ENCODE measurements at regions not wholly inside any gene's neighbourhood (a gene's known extent, or its start where the extent isn't known, plus 50 kb on each side); places are given as distances from the start of the nearest gene placed in this dataset.

DNA sequence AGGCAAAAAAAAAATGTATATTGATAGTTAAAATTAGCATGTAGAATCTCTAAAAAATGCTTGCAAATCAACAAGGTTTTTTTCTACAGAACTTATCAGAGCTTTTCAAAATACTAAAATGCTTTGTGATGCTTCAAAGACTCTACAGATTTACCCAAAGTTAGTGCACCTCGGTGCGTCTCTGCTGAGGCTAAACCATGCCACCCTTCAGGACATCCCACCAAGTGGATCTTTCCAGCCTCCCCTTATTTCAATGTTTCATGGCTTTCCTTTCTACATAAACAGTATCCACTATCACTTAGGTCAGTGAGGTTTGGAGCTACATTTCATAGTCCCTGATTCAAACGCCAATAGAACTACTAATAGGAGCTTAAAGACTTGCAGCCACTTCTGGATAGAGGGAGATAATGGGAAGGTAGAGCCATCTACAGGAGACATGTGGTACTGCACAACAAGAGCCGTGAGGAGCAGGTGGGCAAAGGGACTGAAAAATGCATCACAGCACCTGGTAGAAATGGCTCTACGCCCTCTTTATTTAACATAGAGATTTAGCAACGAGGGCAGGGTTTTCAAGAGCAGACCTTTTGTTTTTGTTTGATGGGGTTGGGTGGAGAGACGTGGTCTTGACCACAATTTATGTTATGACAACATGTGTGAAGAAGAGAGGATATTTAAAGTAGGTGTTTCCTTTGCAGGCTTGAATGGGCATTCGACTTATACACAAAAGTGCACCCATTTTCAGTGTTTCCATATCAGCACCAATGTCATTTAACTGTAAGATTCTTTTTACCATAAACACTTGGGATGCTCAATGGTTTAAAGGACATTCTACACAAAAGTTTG lies 56.1 kb upstream of the SLC35G4 start:
- DNase-seq: peak; percentile 28

DNA sequence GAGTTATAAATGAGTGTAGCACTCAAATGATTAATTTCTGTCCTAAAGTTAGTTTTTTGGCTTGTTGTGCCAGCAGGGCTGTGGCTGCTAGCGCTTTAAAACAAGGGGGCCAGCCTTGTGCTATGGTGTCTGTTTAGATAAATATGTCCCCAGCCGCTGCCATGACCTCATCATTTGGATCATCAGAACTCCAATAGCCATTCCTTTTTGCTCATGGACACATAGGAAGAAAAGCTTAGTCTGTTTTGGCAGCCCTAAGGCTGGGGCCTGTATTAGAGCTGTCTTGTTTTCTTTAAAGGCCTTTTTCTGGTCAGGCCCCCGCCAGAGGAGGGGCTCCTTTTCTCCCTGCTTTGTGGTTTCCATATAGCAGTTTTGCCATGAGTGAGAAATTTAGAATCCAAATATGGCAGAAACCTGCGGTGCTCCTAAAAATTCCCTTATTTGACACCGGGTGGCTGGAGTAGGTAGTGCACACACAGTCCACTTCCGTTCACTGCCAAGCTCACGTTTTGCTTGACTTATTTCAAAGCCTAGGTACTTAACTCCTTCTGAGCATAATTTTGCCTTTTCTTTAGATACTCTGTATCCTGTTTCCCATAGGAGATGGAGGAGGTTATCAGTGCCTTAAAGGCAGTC lies 60.4 kb upstream of the SLC35G4 start:
- DNase-seq: no peak

DNA sequence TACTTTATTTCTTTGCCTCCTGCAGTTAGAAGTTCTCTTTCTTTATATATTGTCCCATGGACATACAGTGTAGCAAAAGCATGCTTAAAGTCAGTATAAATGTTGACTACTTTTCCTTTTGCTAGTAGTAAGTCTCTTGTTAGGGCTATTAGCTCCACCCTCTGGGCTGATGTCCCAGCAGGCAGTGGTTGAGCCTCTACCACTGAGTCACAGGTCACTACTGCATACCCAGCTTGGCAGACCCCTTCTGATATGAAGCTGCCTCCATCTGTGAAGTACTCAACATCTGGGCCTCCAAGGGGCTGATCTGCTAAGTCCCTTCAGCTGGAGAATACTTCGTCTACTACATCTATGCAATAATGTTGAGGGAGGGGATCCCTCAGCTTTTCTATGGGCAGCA lies 61.0 kb upstream of the SLC35G4 start:
- DNase-seq: no peak

DNA sequence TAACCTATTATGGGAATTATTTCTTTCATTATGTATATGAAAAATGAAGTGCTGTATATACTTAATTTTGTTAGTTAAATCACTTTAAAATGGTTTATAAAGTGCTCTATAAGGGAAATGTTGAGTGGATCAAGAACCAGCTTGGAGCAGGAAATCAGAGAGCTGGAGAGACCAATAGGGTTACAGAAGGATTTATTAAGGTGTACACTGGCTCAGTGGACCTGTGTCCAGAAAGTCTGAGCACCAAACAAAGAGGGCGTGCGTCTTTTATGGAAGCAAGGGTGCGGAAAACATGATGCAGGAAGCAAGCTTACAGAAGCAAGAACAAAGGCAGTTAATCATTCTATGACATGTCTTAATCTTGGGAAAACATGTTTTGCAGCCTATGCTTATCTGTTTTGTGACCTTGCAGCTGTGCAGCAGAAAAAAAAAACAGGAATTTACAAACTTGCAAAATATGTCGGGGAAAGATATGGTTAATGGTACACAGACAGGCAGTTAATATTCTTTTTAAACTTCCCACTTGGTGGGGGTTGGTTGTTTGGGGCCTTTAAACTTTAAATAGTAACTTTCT lies 65.2 kb upstream of the SLC35G4 start:
- no peak for DNase-seq

DNA sequence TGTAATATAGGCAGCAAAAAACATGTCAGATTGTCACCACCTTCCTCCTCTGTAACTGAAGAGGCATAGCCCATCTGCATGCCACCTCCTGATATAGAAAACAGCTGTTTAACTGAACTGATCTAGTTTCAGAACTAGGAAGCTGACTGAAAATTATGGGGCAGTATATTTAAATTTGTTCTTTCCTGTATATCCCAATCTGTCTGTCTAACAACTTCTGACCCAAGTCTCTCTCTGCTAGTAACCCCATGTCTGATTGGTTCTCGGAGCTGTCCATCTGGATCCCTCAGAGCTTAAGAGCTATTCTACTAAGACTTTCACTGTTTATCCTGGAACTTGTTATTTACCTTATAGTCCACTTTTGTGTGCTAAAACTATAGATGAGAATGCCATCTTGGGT lies 68.2 kb upstream of the SLC35G4 start:
- DNase-seq: no peak

DNA sequence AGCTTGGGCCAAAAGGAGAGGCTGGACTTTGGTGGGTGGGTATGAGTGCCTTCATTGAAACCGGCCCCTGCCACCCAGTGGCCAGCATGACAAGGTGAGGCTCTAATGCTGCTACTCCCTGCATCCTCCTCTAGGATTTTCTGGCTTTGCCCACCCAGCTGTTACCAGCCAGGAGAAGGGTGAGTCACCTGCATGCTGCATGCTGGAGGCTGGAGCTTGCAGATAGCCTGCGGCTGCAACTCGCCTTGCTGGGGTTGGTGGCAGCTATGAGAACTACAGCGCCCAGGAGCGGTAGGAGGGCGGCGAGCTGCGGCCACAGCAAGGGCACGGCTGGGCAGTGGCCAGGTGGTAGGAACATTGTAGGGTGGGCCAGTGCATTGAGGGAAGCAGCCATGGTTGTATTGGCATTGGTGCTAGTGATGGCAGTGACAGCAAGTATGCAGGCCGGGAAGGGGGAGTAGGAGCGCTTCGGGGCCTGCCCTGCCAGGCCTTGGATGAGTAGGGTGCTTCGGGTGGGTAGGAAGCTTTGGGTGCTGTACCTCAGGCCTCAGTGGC lies 75.4 kb upstream of the SLC35G4 start:
- no peak for DNase-seq

DNA sequence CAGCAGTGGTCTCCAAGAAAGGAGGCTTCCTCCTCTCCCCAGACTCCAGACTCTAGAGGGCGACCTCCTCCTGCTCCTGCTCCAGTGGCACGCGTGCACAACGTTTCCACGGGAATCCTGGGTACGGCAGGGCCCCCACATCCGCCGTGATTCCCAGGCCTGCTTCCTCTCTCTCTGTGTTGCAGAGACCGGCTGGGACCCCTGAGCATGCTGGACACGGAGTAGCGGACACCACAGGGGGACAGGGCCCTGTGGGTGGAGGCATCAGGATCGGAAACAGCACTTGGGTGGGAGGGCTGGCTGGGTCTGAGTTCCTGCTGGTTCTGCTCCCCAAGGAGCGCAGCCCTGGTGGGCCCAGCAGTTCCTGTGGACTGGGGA lies 75.9 kb upstream of the SLC35G4 start:
- DNase-seq: no peak

DNA sequence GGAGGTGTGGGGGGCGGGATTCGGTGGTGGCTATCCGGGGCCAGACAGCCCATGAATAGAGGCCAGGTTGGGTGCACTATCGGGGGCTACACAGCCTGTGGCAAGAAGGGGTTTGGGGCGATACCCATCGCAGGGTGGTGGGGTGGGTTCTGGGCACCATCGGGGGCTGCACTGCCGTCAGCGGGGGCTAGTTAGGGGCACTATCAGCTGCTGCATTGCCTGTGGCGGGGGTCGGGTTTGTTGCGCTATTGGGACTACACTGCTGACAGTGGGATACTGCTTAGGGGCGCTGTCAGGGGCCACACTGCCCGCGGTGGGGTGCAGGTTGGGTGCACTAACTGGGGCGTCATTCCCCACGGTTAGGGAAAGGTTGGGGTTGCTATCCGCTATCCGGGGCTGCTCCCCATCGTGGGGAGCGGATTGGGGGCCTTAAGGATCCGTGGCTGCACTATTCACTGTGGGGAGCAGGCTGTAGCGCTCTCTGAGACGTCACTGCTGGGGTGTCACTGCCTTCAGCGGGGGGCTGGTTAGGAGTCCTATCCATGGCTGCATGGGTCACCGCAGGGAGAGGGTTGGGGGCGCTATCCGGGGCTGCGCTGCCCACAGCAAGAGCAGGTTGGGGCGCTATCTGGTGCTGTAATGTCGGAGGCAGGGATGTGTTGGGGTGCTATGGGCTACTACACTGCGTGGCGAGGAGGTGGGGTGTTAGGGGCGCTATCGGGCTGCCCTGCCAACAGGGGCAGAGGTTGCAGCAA lies 76.5 kb upstream of the SLC35G4 start:
- DNase-seq: no peak

DNA sequence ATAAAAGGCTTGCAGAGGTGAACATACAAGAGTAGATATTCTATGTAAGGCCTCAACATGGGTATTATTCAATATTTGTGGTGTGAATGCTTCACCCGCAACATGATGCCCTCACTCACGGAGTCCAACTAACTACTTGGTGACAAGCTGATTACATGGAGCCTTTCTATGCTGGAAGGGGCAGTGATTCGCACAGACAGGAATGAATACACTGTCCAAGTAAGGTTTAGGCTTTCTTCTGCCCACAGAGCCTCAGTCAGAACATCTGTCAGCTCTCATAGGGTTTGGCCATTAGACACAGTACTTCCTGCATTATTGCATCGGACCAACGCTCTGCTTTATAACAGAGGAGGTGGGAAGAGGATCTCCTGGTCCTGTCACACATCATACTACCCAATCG lies 80.3 kb upstream of the SLC35G4 start:
- DNase-seq: no peak

DNA sequence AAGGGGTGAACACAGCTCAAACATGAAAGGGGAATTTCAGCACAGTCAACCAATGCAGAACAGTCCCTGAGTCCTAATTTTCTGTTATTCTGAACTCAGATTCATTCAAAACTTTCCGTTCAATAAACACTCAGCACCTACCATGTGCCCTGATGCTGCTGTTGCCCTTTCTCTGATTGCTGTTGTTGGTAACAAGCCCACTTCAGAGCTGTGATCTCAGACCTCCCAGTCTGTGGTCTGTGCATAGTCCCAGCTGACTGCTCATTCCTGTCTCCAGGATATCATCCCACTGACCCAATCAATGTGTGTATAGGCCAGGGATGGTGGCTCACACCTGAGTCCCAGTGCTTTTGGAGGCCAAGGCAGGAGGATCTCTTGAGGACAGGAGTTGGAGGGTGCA lies 82.7 kb upstream of the SLC35G4 start:
- no peak for DNase-seq

DNA sequence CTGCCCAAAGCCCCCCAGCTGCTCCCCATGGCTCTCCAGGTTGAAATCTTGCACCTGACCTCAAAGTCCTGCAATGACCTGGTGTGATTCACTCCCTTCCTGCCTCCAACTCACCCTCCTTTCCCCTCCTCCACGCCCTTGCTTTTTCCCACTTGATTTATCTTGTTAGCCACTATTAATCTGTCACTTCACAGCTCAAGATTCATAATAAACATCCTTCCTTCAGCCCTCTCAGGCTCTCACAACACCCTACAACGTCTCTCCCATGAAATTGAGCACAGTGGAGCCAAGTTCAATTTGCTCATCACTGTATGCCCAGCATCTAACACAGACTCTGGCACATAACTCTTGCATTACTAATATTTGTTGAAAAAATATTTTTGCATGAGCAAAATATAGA lies 85.6 kb upstream of the SLC35G4 start:
- DNase-seq: no peak

DNA sequence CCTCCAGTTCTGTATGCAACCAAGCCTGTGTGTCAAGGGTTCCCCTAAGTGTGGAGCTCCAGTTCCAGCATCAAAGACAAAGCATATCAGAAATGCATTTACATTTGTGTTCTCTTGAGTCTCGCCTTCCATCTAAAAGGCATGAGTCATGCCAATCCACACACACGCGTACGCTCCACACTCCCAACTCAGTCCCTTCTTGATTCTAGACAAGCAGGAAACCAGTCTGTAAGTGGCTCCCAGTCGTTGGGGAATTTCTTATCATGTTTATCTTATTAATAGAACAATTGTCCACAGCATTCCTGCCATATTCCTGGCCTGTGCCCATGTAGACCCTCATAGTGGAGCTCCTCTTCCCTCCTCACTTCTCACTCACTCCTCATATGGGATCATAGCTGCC lies 86.4 kb upstream of the SLC35G4 start:
- no peak for DNase-seq

DNA sequence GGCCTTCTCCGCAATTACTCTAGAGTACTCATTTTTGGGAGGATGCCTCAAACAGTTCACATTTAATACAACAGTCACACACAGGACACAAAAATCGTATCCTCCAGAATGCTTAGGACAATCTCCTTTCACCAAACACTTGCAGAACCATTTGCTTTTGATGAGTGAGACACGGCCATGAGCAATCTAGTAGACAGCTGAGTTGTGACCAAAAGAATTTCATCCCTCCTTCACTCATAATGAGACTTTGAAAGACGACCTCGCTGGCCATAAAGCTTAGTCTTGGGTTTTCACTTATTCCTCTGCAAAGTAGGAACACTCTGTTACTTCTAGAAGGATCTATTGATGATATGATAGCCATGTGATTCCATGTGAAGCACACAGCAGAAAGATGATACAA lies 87.5 kb upstream of the SLC35G4 start:
- no peak for DNase-seq

DNA sequence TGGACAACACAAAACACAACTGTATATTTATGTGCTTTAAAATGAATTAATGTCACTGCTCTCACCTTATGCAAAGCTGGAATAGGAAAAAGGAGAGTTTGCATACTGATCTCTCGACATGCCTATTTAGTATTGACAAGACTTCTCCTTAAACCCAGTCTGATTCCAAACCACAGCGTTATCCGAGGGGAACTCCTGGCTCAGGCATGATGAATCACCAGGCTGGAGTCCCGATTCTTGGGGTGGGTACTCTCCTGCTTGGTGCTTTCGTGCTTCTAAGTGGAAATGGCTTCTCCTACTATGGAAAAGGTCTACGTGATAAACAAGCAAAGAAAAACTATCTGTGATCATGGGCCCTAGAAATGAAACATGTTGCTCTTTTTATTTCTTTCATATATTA lies 88.9 kb upstream of the SLC35G4 start:
- no peak for DNase-seq

DNA sequence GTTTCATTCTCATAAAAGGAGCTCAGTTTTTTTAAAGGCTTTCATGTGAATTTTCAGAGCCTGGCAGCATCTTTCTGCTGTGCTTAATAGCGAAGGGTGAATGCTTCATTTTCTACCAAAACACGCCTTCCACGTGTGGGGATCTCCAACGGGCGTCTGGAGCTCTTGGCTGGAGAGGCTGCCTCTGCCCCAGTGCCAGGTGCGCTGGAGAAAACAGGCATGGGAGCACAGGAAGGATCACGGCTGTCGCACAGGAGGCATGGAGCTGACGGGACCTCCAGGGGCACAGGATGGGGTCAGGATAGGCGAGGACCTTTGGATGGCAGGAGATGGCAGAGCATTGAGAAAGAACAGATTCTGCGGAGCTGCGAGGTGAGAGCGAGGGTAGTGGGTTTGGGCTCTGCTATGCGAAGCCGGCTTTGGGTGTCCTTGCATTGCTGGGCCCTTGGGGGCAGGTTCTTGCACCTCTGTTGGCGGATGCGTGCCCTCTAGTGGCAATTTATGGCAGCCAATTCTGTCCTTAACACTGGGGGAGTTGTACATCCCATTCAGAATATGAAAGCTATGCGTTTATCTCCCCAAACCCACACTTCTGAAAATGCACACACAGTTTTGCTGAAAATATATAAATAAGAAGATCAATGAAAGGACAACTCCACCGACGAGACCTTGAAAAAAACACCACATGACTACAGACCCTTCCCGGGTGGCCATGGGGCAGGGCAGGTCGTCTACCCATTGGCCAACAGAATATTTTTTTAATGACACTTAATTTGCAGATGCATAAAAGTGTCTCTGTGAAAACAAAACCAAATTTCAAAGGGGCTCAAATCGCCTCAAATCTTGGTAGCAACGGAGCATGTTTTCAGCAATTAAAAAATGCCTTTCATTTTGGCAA lies 90.4 kb upstream of the SLC35G4 start:
- DNase-seq: peak; percentile 18

DNA sequence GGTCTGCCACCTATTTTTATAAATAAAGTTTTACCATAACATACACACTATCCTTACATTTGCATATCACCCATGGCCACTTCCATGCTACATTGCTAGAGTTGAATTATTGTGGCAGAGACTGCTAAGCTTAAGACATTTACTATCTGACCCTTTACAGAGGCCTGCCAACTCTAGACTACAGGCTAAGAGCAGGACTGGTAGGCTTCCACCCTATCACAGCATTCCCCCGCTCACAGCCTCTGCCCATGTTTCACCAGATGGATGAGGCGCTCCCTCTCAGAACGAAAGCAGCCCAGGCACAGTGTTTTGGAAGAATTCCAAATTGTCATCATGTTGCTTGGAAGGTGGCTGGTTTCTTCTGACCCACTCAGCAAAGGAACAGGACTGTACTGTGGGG lies 91.7 kb upstream of the SLC35G4 start:
- DNase-seq: no peak

DNA sequence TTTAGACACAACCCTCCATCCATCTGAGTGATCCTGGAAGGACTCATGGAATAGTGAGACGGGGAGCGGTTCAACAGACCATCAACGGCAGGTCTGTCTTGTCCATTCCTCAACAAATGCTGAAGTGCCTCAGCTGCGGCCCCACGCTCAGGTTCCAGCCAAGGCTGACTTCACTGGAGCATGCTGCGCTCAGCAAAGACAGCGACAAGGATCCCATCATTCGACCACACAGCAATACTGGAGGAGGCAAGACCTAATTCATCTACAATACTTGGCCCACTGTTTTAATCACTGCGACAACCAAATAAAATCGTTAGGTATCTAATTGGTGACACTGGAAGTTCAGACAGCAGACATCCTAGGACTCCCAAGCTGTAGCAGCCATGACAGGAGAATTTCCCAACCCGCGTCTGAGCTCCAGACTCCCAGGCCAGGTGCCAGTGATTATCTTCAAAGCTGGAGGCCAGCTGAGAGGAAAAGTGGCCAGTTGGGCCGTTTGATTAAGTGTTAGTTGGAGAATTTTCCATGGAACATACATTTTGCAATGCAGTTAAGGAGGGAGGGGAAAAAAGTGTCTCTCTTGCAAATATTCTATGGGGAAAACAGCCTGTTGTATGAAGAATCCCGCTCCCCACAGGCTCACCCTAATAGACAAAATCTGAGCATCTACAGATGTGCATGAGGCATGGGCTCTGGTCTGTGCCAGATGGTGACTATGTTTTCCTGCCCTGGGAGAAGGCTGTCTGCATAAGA lies 92.5 kb upstream of the SLC35G4 start:
- no peak for DNase-seq

DNA sequence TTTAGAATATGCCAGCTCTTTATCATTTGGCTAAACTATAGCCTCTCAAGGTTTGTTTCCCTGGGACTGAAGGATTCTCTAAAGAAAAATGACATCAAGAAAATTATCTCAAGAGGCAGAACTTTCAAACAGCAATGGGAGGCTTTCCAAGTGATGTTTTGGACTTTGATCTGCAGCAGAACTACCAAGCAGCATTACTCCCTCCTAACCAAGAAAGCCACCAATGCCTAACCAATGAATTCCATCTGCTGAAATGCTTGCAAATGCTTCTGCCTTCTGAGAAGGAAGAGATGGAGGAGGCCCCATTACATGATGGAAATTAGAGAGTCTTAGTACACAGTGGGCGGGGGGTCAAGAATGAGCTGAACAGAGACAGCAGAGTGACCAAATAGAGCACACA lies 95.1 kb upstream of the SLC35G4 start:
- no peak for DNase-seq

DNA sequence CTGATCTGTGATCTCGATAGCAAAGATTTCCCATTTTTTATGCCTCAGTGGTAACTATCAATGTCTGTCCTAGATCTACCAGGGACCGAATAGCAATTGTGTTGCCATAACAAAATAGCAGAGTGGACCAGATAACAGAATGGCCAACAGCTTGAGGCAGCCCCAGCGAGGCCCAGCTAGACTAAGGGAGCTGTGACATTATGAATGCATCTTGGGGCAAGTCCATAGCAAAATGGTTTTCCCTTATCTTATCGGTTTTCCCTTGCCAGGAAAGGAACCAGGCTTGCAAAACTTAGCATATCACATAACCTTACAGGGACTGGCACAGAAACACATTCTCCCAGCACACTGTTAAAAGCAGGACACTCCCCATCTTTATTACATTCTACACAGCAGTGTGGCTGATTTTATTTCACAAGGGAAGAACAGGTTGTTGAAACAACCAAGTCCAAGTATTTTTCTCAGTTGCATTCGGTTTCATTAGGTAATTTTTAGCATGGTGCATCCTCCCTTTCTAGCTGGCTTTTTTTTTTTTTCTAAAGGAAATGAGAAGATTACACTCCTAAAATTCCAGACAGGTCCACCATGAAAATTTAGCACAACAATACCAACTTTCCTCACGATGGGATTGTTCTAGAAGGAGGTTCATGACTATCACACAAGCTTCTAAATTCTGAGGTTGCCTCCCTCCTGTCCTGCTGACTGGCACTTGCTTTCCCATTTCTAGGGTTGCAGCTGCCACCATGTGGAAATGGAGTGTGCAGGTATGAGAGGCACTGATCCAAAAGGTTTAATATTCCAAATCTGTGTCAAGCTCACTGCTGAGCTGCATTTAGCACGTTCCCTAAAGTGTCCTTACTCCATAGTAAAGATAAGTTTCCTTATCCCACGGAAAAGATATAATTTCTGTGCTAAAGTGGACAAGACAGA lies 97.0 kb upstream of the SLC35G4 start:
- DNase-seq: no peak

DNA sequence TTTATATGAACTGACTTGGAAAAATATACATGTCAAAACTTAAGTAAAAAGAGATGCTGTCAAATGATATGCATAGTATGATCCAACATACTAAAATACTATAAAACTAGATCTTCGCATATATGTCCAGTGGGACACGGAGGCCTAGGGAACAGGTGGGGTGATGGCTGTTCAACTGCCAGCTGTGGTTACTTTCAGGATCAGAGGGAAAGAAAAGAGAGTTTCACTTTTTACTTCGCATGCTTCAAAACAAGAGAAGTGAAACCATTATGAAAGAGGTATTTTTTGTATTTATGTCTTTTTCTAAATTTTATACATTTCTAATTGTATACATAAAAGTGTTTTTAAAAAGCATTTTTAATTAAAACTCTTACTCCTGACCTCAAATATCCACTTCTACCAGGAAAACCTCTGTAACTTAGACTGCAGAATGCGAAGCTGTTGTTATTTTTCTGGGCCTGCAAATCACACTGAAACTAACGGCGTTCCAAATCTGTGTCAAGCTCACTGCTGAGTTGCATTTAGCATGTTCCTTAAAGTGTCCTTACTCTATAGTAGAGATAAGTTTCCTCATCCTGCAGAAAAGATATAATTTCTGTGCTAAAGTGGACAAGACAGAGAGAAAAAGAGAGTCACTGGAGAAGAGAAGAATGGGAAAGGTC lies 97.8 kb upstream of the SLC35G4 start:
- no peak for DNase-seq
